GM10266 (cell line): ENCODE measurements at regions not wholly inside any gene's neighbourhood (a gene's known extent, or its start where the extent isn't known, plus 50 kb on each side); places are given as distances from the start of the nearest gene placed in this dataset.
A peak's percentile ranks its signal among the peaks of the same experiment; 100 is the strongest.

Source experiments
- DNase-seq: peaks from one replicate; pipeline ENCODE4 v3.0.0; 2012; ENCODE audit errors: extremely low spot score
- CTCF ChIP-seq: IDR thresholded peaks from 2 replicates; pipeline ENCODE4 v1.5.1; 2012; ENCODE audit warnings: mild to moderate bottlenecking, low read depth; ENCODE audit not compliant: control insufficient read depth, insufficient read depth; ENCODE audit errors: missing control alignments

GRCh38 chr17:64778240-64779097 is 116.4 kb upstream of the SMURF2 start:
- no peak for TF ChIP-seq CTCF
- DNase-seq = peak; percentile 25

- TF ChIP-seq CTCF = no peak
- peak; percentile 39 for DNase-seq
Measured at GRCh38 chr17:64777415-64778239, 115.5 kb upstream of the SMURF2 start.

GRCh38 chr17:64776720-64777414 is 114.8 kb upstream of the SMURF2 start:
- DNase-seq = peak; percentile 85

GRCh38 chr17:64775701-64776570 is 113.8 kb upstream of the SMURF2 start:
- no peak for TF ChIP-seq CTCF
- peak; percentile 11 for DNase-seq

More at GRCh38 chr17:64776720-64777414, 114.8 kb upstream of the SMURF2 start:
- TF ChIP-seq CTCF = peak; percentile 97

GRCh38 chr17:64774888-64775540 is 112.9 kb upstream of the SMURF2 start:
- DNase-seq = peak; percentile 3
- no peak for TF ChIP-seq CTCF

- DNase-seq = peak; percentile 35
- peak; percentile 25 for TF ChIP-seq CTCF
Measured at GRCh38 chr17:64773836-64774761, 112.0 kb upstream of the SMURF2 start.
